HG03066 (cell line): ENCODE measurements at regions not wholly inside any gene's neighbourhood (a gene's known extent, or its start where the extent isn't known, plus 50 kb on each side); places are given as distances from the start of the nearest gene placed in this dataset.
"Not testable (repeated sequence)": the region's sequence is repeated elsewhere in the genome, so short reads cannot be mapped to it uniquely, and the experiment has no call there.

Source experiments
- ATAC-seq: cut with Tn5 transposase; IDR thresholded peaks from one replicate; pipeline ENCODE4 v1.9.1; 2021; ENCODE audit warnings: low read depth; ENCODE audit not compliant: unreplicated experiment

- ATAC-seq = no peak
Observed at GRCh38 chr5:6117212-6117611, 261.1 kb downstream of the MED10 start.

GRCh38 chr5:6115852-6116251, 262.5 kb downstream of the MED10 start:
- no peak for ATAC-seq

GRCh38 chr5:6112538-6112937, 265.8 kb downstream of the MED10 start:
- ATAC-seq = no peak

GRCh38 chr5:6112125-6112524, 266.2 kb downstream of the MED10 start:
- no peak for ATAC-seq

DNA sequence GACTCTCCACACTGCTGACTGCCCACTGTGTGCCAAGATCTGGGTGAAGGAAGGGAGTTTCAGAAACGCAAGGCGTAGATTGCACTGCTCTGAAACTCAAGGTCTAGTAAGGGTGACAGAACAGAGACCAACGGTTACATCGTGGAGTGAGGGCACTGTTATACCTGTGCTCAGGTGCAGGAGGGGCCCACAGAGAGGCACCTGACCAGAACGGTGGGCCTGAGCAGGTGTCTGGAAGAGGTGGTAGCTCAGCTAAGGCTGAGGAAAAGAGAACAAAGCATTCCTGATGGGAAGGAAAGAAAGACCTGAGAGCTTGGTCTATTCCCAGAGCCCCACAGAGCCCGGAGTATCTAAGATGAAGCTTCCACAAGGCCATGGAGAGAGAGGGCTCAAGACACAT, 267.2 kb downstream of the MED10 start:
- no peak for ATAC-seq

DNA sequence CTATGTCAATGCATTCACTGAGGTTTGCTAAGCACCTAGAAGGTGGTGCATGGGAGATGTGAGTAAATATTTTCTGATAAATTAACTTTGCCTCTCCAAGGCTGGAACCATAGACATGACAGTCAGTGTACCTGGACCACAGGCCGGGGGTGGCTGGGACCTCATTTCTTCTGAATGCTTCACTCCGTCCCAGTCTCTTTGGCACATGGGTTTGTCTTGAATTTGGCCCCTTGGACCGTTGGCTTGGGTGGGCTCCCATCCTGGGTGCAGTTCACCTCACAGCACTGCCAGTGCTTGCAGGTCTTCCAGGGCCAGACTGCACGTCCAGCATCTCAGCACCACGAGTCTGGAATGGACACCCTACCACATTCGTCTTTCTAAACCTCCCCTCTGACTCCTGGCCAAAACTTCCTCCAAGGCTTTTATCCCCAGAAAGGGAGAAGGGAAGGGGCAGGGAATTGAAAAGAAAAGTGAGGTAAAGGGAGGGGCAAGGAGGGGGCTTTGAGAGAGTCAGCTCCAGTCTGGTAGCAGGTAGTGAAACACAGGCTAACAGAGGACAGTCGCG, 267.8 kb downstream of the MED10 start:
- ATAC-seq = no peak

DNA sequence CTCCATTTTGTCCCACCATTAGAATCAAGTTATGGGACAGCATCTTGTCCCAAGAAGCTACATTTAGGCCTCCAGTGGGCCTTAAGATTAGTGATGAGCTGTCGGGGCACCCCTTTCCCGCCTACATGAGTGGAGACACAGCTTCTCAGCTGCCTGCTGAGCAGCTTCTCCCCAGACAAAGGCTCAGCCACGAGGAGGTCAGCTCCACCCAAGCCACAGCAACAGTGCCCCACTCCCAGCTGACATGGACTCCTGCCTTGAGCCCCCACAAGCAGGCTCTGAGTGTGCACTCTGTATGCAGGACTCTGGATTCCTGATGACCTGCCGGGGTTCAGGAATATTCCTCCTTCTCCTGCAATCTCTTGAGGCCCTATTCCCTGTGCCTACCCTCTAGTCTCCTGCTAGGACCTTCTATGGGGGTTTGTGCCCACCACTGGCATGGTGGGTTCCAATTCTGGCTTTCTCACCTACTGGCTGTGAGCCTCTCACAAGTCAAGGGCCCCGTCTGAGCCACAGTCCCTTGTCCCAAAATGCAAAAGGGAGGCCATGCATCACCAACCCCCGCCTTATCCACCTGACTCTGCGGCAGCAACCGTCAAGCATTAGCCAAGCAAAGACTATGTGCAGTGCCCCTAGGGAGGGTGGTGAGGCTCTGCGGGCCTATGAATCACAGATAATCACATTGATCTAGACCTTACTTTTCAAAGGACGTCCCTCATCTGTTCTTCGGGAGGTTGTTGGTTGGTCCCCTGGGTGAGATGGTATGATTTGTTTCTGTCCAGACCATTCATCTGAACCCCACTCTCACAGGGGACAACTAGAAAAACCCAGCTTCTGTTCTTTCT, 269.1 kb downstream of the MED10 start:
- no peak for ATAC-seq

DNA sequence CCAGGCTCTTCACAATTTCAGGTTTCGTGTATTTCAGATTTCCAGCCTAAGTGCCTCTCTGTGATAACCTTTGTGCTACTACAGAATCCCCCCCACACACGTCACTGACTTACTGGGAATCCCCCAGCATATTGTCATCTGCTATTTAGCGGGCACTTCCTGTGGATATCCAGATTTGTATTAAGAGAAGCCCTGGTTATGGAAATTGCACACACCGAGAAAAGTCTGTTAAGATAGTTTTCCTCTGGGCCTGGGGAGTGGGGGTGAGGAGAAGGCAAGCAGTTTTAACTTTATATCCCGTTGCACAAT, 269.9 kb downstream of the MED10 start:
- no peak for ATAC-seq

- no peak for ATAC-seq
Observed at GRCh38 chr5:6107675-6108539, 270.4 kb downstream of the MED10 start.

GRCh38 chr5:6106756-6107155, 271.6 kb downstream of the MED10 start:
- no peak for ATAC-seq

DNA sequence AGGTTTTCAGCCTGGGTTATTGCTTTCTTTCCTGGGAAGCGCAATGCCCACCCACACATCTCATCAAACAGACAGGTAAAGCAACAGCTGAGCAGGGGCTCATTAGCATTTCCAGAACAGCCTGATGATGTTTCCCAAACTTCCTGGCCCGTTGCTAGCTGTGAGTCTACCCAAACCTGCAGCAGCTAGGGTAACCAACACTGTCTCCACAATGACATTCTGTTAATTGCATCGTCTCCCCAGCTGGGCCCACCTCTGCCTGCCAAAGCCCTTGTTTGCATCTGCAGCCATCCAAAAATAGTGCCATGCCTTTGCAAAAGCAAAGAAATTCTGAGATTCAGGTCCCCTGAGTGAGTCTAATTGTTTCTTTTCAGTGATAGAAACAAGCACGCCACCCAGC, 273.0 kb downstream of the MED10 start:
- no peak for ATAC-seq

- no peak for ATAC-seq
Observed at GRCh38 chr5:6096101-6096500, 282.2 kb downstream of the MED10 start.

DNA sequence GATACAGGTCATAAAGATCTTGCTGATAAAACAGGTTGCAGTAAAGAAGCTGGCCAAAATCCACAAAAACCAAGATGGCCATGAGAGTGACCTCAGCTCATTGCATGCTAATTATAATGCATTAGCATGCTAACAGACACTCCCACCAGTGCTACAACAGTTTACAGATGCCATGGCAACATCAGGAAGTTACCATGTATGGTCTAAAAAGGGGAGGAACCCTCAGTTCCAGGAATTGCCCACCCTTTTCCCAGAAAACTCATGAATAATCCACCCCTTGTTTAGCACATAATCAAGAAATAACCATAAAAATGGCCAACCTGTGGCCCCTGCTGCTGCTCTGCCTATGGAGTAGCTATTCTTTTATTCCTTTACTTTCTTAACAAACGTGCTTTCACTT, 284.2 kb downstream of the MED10 start:
- not testable (repeated sequence) for ATAC-seq

DNA sequence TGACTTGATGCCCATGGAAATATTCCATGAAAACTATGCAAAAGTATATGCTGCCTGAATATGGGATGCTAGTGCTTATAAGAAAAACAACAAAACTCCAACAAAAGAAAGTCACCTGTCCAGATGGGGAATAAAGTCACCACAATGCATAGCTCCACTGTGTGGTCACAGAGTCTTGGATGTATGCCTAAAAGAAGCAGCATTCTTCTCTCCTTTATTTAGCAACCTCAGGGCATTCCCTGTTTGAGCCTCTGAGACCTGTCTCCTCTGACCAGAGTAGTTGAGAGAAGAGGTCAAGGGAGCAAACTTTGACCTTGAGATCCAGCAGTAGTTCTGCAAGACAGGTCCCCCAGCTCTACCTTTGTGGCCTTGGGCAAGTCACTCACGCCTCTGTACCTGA, 287.5 kb downstream of the MED10 start:
- no peak for ATAC-seq

GRCh38 chr5:6090079-6090654, 288.2 kb downstream of the MED10 start:
- no peak for ATAC-seq

DNA sequence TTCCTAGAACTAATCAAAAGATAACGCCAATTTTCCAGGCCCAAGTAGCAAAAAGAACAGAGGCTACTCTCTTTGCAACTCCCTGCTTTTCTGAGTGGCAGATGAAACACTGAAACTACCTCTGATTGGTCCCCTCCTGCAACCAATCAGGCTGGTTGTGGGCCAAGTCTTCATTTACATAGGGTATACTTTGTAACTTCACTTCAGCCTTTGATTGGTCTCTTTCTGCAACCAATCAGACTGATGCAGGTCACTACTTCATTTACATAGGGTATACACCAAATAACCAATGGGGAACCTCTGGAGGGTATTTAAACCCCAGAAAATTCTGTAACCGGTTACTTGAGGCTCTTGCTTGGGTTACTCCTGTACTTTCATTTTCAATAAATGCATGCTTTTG, 289.6 kb downstream of the MED10 start:
- no peak for ATAC-seq

DNA sequence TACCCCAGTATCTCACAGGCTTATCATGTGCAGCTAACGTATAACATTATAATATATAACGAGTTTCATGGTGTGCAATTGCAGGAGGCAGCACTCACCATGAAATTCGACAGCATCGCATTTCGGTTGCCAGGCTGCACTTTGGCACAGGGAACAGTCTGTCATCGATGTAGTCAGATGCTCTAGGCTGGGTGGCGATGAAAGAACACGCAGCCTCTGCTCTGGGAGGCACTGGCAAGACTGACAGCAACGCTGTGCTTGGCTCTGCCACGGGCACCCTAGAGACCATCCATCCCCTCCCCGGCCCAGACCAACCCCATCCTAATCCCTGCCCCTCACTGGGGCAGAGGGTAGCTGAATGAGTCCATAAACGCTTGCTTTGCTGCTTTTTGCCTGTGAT, 290.8 kb downstream of the MED10 start:
- no peak for ATAC-seq

DNA sequence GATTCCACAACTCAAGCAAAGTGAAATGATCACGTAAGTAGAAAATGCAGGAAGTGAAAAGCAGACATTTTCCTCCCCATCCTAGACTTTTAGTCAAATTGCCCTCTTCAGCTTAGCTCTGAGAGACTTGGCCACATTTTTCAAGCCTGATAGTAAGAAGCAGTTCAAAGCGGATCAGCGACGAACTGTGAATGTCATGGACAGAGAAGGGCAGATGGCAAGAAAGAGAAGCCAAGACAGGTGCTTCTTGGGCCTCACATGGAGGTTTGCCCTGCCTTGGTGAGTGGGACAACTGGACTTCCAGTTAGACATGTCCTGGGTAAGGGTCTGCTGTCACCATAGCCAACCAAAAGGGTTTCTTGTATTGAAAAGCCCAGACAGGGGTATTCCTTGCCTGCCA, 291.5 kb downstream of the MED10 start:
- no peak for ATAC-seq

DNA sequence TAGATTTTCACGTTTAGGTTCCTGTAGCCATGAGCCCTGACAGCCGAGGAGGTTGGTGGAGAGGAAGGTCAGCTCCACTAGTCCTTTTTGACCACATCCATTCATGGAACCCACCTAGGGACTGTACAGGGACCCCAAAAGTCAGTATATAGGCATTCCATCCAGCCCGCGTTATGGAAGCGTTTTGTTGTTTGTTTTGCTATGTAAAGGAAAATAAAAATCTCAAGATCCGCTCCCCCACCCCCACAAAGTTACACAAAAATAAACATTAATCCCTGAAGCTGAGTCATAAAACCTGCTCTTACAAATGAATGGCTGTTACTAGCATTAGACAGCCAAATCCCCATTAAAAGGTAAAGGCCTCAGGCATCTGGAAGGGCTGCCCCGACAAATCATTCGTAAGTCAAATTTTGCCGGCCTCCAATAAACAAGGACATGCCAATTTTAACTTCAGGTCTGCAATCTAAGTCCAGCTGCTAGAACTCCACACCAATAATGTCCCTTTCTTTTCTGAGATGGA, 292.9 kb downstream of the MED10 start:
- ATAC-seq = no peak

DNA sequence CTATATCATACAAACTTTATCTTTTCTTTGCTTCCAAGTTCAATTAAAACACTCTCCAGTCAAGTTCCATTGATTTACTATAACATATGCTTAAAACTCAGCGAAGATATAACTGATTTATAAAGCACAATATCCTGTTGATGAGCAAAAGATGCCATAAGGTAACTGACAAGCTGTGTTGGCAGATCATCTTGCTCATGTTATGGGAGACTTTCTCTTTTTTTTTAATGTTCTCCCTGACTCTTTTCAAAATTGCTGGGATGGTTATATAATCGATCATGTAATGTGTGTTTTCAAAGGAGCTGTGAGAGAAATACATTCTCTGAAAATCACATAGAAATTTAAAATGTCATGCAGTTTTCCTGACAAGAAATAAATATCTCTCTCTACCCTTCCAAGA, 293.5 kb downstream of the MED10 start:
- ATAC-seq = no peak

GRCh38 chr5:6084376-6084775, 294.0 kb downstream of the MED10 start:
- no peak for ATAC-seq
